CD4-positive, CD25-positive, alpha-beta regulatory T cell (primary cell): ENCODE measurements at regions not wholly inside any gene's neighbourhood (a gene's known extent, or its start where the extent isn't known, plus 50 kb on each side); places are given as distances from the start of the nearest gene placed in this dataset.

Experiments
- ATAC-seq, 2 donors: fragments of 150-1000 bp; cut with Tn5 transposase; one replicate each; pipeline ENCODE4 v1.10.0; 2021; ENCODE audit warnings: low read depth in 2 of 2, moderate number of reproducible peaks in 2 of 2, moderate library complexity in 1 of 2
- DNase-seq, 3 donors: peaks; one replicate each; pipeline versions ENCODE4 v3.0.0 to v3.0.0-alpha.2; 2012 to 2022; ENCODE audit warnings: mixed read lengths in 1 of 3
- H3K27ac ChIP-seq: one replicate; pipeline ENCODE4 v1.7.0; 2013; ENCODE audit warnings: mild to moderate bottlenecking, low read length; ENCODE audit not compliant: insufficient read depth, poor library complexity, severe bottlenecking
- H3K27me3 ChIP-seq: one replicate; pipeline ENCODE4 v1.7.0; 2013; ENCODE audit warnings: low read length; ENCODE audit not compliant: control insufficient read depth, insufficient read depth
- H3K36me3 ChIP-seq: one replicate; pipeline ENCODE4 v1.7.0; 2013; ENCODE audit warnings: mild to moderate bottlenecking, low read length, moderate library complexity; ENCODE audit not compliant: control insufficient read depth, insufficient read depth
- H3K4me1 ChIP-seq: 2 replicates; pipeline ENCODE4 v1.7.0; 2013; ENCODE audit warnings: mild to moderate bottlenecking, low read length; ENCODE audit not compliant: insufficient read depth, control insufficient read depth, poor library complexity, severe bottlenecking
- H3K4me3 ChIP-seq: one replicate; pipeline ENCODE4 v1.7.0; 2013; ENCODE audit warnings: low read depth, mild to moderate bottlenecking, low read length, moderate library complexity
- H3K9me3 ChIP-seq, 2 experiments: 1 replicate in 1 of 2; 2 replicates in 1 of 2; pipeline ENCODE4 v1.7.0; 2013; ENCODE audit warnings: low read length in 2 of 2, mild to moderate bottlenecking in 1 of 2, moderate library complexity in 1 of 2; ENCODE audit not compliant: control insufficient read depth in 2 of 2
- H3K27ac Mint-ChIP-seq, 3 donors: one replicate each; pipeline ENCODE4 v1.8.0; 2020 to 2022; ENCODE audit warnings: mild to moderate bottlenecking in 3 of 3, mixed read lengths in 3 of 3, moderate library complexity in 2 of 3
- H3K27me3 Mint-ChIP-seq: one replicate; pipeline ENCODE4 v1.8.0; 2022; ENCODE audit warnings: mild to moderate bottlenecking, mixed read lengths
- H3K36me3 Mint-ChIP-seq: one replicate; pipeline ENCODE4 v1.8.0; 2020; ENCODE audit warnings: mixed read lengths
- H3K4me1 Mint-ChIP-seq, 4 donors: one replicate each; pipeline ENCODE4 v1.8.0; 2020 to 2022; ENCODE audit warnings: mixed read lengths in 4 of 4, mild to moderate bottlenecking in 1 of 4
- H3K4me3 Mint-ChIP-seq, 4 donors: one replicate each; pipeline ENCODE4 v1.8.0; 2020 to 2022; ENCODE audit warnings: mild to moderate bottlenecking in 4 of 4, mixed read lengths in 4 of 4, moderate library complexity in 3 of 4
- H3K9me3 Mint-ChIP-seq, 7 donors: one replicate each; pipeline ENCODE4 v1.8.0; 2020 to 2022; ENCODE audit warnings: mixed read lengths in 7 of 7, mild to moderate bottlenecking in 3 of 7, moderate library complexity in 2 of 7

- ATAC-seq = no peak
- no peak overlapping the region for H3K4me3 Mint-ChIP-seq
- H3K36me3 ChIP-seq = no peaks in the 10 kb centered on the region
- no peaks in the 10 kb centered on the region for H3K36me3 Mint-ChIP-seq
- no peak overlapping the region for H3K27ac ChIP-seq
- H3K27me3 ChIP-seq = no peaks in the 10 kb centered on the region
- H3K4me1 Mint-ChIP-seq = no peaks in the 10 kb centered on the region
- H3K27ac Mint-ChIP-seq = no peak overlapping the region
- no peaks in the 10 kb centered on the region for H3K9me3 ChIP-seq
- no peak overlapping the region for H3K4me3 ChIP-seq
- peaks cover 0 to 3% (median 0%) of the 10 kb centered on the region in 7 donors for H3K9me3 Mint-ChIP-seq
- no peaks in the 10 kb centered on the region for H3K4me1 ChIP-seq
- peaks cover 4% of the 10 kb centered on the region for H3K27me3 Mint-ChIP-seq
- DNase-seq = no peak
Measured at GRCh38 chr15:95895508-95895907, 435.0 kb upstream of the NR2F2 start.

GRCh38 chr15:95897651-95898050, 432.8 kb upstream of the NR2F2 start:
- ATAC-seq (no peak), DNase-seq (no peak)
- Histone ChIP-seq H3K4me3 (no peak overlapping the region), H3K9me3 (no peaks in the 10 kb centered on the region), H3K36me3 (no peaks in the 10 kb centered on the region), H3K4me1 (no peaks in the 10 kb centered on the region), H3K27me3 (no peaks in the 10 kb centered on the region), H3K27ac (no peak overlapping the region)
- Mint-ChIP-seq H3K27ac (no peak overlapping the region), H3K9me3 (peaks cover 0 to 4% (median 0%) of the 10 kb centered on the region in 7 donors), H3K4me3 (no peak overlapping the region), H3K4me1 (no peaks in the 10 kb centered on the region), H3K27me3 (no peaks in the 10 kb centered on the region), H3K36me3 (no peaks in the 10 kb centered on the region)

GRCh38 chr15:95898761-95899160, 431.7 kb upstream of the NR2F2 start:
- H3K4me3 Mint-ChIP-seq = no peak overlapping the region

GRCh38 chr15:95901271-95901670, 429.2 kb upstream of the NR2F2 start:
- H3K9me3 Mint-ChIP-seq = peaks cover 0 to 4% (median 0%) of the 10 kb centered on the region in 7 donors
- H3K9me3 ChIP-seq = no peaks in the 10 kb centered on the region
- H3K4me3 ChIP-seq = no peak overlapping the region
- peaks cover 0 to 4% (median 0%) of the 10 kb centered on the region in 4 donors for H3K4me1 Mint-ChIP-seq
- peaks cover 7% of the 10 kb centered on the region for H3K36me3 Mint-ChIP-seq
- no peak overlapping the region for H3K4me3 Mint-ChIP-seq
- no peaks in the 10 kb centered on the region for H3K27me3 Mint-ChIP-seq
- no peak overlapping the region for H3K27ac Mint-ChIP-seq
- DNase-seq = no peak
- H3K4me1 ChIP-seq = no peaks in the 10 kb centered on the region
- H3K27ac ChIP-seq = no peak overlapping the region
- ATAC-seq = no peak
- H3K27me3 ChIP-seq = no peaks in the 10 kb centered on the region
- no peaks in the 10 kb centered on the region for H3K36me3 ChIP-seq

More at GRCh38 chr15:95898761-95899160, 431.7 kb upstream of the NR2F2 start:
- no peaks in the 10 kb centered on the region for H3K36me3 Mint-ChIP-seq
- H3K27ac Mint-ChIP-seq = no peak overlapping the region
- H3K27me3 Mint-ChIP-seq = no peaks in the 10 kb centered on the region
- H3K27me3 ChIP-seq = no peaks in the 10 kb centered on the region
- no peak overlapping the region for H3K4me3 ChIP-seq
- H3K4me1 ChIP-seq = no peaks in the 10 kb centered on the region
- ATAC-seq = no peak
- peaks cover 0 to 3% (median 0%) of the 10 kb centered on the region in 7 donors for H3K9me3 Mint-ChIP-seq
- H3K4me1 Mint-ChIP-seq = peaks cover 0 to 4% (median 0%) of the 10 kb centered on the region in 4 donors
- no peak overlapping the region for H3K27ac ChIP-seq
- no peaks in the 10 kb centered on the region for H3K9me3 ChIP-seq
- H3K36me3 ChIP-seq = no peaks in the 10 kb centered on the region
- no peak for DNase-seq

GRCh38 chr15:95902606-95903005, 427.9 kb upstream of the NR2F2 start:
- Mint-ChIP-seq H3K27me3 (no peaks in the 10 kb centered on the region), H3K27ac (no peak overlapping the region), H3K9me3 (peaks cover 0 to 4% (median 0%) of the 10 kb centered on the region in 7 donors), H3K36me3 (peaks cover 7% of the 10 kb centered on the region), H3K4me1 (peaks cover 0 to 4% (median 0%) of the 10 kb centered on the region in 4 donors), H3K4me3 (no peak overlapping the region)
- H3K4me3 ChIP-seq = no peak overlapping the region
- no peak overlapping the region for H3K27ac ChIP-seq
- no peaks in the 10 kb centered on the region for H3K9me3 ChIP-seq
- H3K4me1 ChIP-seq = no peaks in the 10 kb centered on the region
- ATAC-seq (no peak), DNase-seq (no peak)
- H3K27me3 ChIP-seq = no peaks in the 10 kb centered on the region
- H3K36me3 ChIP-seq = no peaks in the 10 kb centered on the region

- Mint-ChIP-seq H3K4me3 (no peak overlapping the region), H3K27ac (no peak overlapping the region), H3K36me3 (peaks cover 7% of the 10 kb centered on the region), H3K4me1 (peaks cover 0 to 4% (median 0%) of the 10 kb centered on the region in 4 donors), H3K27me3 (no peaks in the 10 kb centered on the region), H3K9me3 (peaks cover 0 to 4% (median 0%) of the 10 kb centered on the region in 7 donors)
- no peaks in the 10 kb centered on the region for H3K27me3 ChIP-seq
- H3K27ac ChIP-seq = no peak overlapping the region
- H3K9me3 ChIP-seq = no peaks in the 10 kb centered on the region
- no peak overlapping the region for H3K4me3 ChIP-seq
- H3K4me1 ChIP-seq = no peaks in the 10 kb centered on the region
- no peaks in the 10 kb centered on the region for H3K36me3 ChIP-seq
- no peak for DNase-seq
- no peak for ATAC-seq
Measured at GRCh38 chr15:95903352-95903751, 427.1 kb upstream of the NR2F2 start.

- H3K36me3 Mint-ChIP-seq = no peaks in the 10 kb centered on the region
- Histone ChIP-seq H3K9me3 (no peaks in the 10 kb centered on the region), H3K4me1 (no peaks in the 10 kb centered on the region), H3K27me3 (peaks cover 2% of the 10 kb centered on the region), H3K36me3 (no peaks in the 10 kb centered on the region), H3K27ac (no peak overlapping the region), H3K4me3 (no peak overlapping the region)
- no peak for ATAC-seq
- H3K27me3 Mint-ChIP-seq = peaks cover 18% of the 10 kb centered on the region
- peaks cover 0 to 2% (median 0%) of the 10 kb centered on the region in 7 donors for H3K9me3 Mint-ChIP-seq
- H3K4me3 Mint-ChIP-seq = no peak overlapping the region
- H3K4me1 Mint-ChIP-seq = peaks cover 0 to 8% (median 0%) of the 10 kb centered on the region in 4 donors
- DNase-seq = no peak
- no peak overlapping the region for H3K27ac Mint-ChIP-seq
Measured at GRCh38 chr15:95910643-95911212, 419.8 kb upstream of the NR2F2 start.

- ATAC-seq (no peak), DNase-seq (no peak)
- H3K27me3 ChIP-seq = peaks cover 2% of the 10 kb centered on the region
- Mint-ChIP-seq H3K9me3 (peaks cover 0 to 2% (median 0%) of the 10 kb centered on the region in 7 donors), H3K4me3 (no peak overlapping the region), H3K36me3 (no peaks in the 10 kb centered on the region), H3K27me3 (peaks cover 18% of the 10 kb centered on the region), H3K4me1 (peaks cover 0 to 8% (median 0%) of the 10 kb centered on the region in 4 donors), H3K27ac (no peak overlapping the region)
- H3K4me1 ChIP-seq = no peaks in the 10 kb centered on the region
- H3K27ac ChIP-seq = no peak overlapping the region
- no peak overlapping the region for H3K4me3 ChIP-seq
- H3K36me3 ChIP-seq = no peaks in the 10 kb centered on the region
- H3K9me3 ChIP-seq = no peaks in the 10 kb centered on the region
Measured at GRCh38 chr15:95911570-95912279, 418.8 kb upstream of the NR2F2 start.
